SK-N-SH (cell line): ENCODE measurements at regions not wholly inside any gene's neighbourhood (a gene's known extent, or its start where the extent isn't known, plus 50 kb on each side); places are given as distances from the start of the nearest gene placed in this dataset.

Source experiments
- CTCF ChIA-PET: fragments of 300-600, 350-600 bp; formaldehyde crosslinking; extraction: SDS; loops from one replicate; lab custom pipeline; 2021; lab: Yijun Ruan, JAX
- POLR2A ChIA-PET: fragments of 350-600 bp; sonication (Branson Sonifier 250); formaldehyde crosslinking; extraction: SDS; loops from one replicate; lab custom pipeline; 2020; ENCODE audit warnings: antibody characterized with exemption, inconsistent platforms; lab: Yijun Ruan, JAX
- DNase-seq: peaks from one replicate; pipeline ENCODE4 v3.0.0; 2012
- H2AFZ ChIP-seq: fragments of 200-600 bp; sonication (generic); 2 replicates; pipeline ENCODE4 v1.8.1; 2016; ENCODE audit warnings: antibody characterized with exemption, mild to moderate bottlenecking, low read depth
- H3F3A ChIP-seq: fragments of 200-600 bp; sonication (generic); replicated peaks from 2 replicates; pipeline ENCODE3; 2016; ENCODE audit warnings: antibody characterized with exemption, mild to moderate bottlenecking; ENCODE audit not compliant: insufficient read depth
- H3K27ac ChIP-seq, 2 experiments: fragments of 200-500 bp in 1 of 2; fragments of 200-600 bp in 1 of 2; sonication (Bioruptor generic) in 1 of 2; sonication (generic), shearing (Covaris generic) in 1 of 2; 2 replicates each; pipeline versions ENCODE4 v1.5.1 to v1.6.1; 2014 to 2016; ENCODE audit warnings: low read depth in 2 of 2, inconsistent platforms in 1 of 2, low read length in 1 of 2, mild to moderate bottlenecking in 1 of 2, mixed read lengths in 1 of 2
- H3K27me3 ChIP-seq: fragments of 200-600 bp; sonication (generic), shearing (Covaris generic); 2 replicates; pipeline ENCODE4 v1.6.1; 2016; ENCODE audit warnings: mixed run types; ENCODE audit not compliant: insufficient read depth
- H3K36me3 ChIP-seq, 2 experiments: fragments of 200-500 bp in 1 of 2; fragments of 200-600 bp in 1 of 2; sonication (Bioruptor generic) in 1 of 2; sonication (generic) in 1 of 2; replicated peaks in 1 of 2; 2 replicates each; pipeline versions ENCODE3 to v1.5.1; 2014 to 2016; ENCODE audit warnings: low read length in 1 of 2, mild to moderate bottlenecking in 1 of 2; ENCODE audit not compliant: insufficient read depth in 2 of 2, control insufficient read depth in 1 of 2
- H3K4me1 ChIP-seq, 2 experiments: fragments of 200-500 bp in 1 of 2; fragments of 200-600 bp in 1 of 2; sonication (Bioruptor generic) in 1 of 2; sonication (generic), shearing (Covaris generic) in 1 of 2; 2 replicates each; pipeline versions ENCODE4 v1.5.1 to v1.6.1; 2014 to 2016; ENCODE audit warnings: low read depth in 1 of 2, low read length in 1 of 2, mixed run types in 1 of 2; ENCODE audit not compliant: insufficient read depth in 2 of 2, control insufficient read depth in 1 of 2
- H3K4me2 ChIP-seq: fragments of 200-600 bp; sonication (generic), shearing (Covaris generic); 2 replicates; pipeline ENCODE4 v1.6.1; 2017; ENCODE audit warnings: mixed run types
- H3K4me3 ChIP-seq, 2 experiments: fragments of 200-500 bp in 1 of 2; fragments of 200-600 bp in 1 of 2; sonication (Bioruptor generic) in 1 of 2; sonication (generic), shearing (Covaris generic) in 1 of 2; 2 replicates each; pipeline versions ENCODE4 v1.5.1 to v1.8.1; 2014 to 2016; ENCODE audit warnings: low read depth in 2 of 2, inconsistent platforms in 1 of 2, low read length in 1 of 2, mild to moderate bottlenecking in 1 of 2, mixed read lengths in 1 of 2, moderate library complexity in 1 of 2
- H3K79me2 ChIP-seq: fragments of 200-600 bp; sonication (generic); 2 replicates; pipeline ENCODE4 v1.8.1; 2017; ENCODE audit warnings: mild to moderate bottlenecking; ENCODE audit not compliant: insufficient read depth
- H3K9ac ChIP-seq: fragments of 200-600 bp; sonication (generic); 2 replicates; pipeline ENCODE4 v1.6.1; 2017; ENCODE audit warnings: mixed run types
- H3K9me2 ChIP-seq: fragments of 200-600 bp; sonication (generic); 2 replicates; pipeline ENCODE4 v1.6.1; 2017; ENCODE audit warnings: mixed run types
- H3K9me3 ChIP-seq: fragments of 200-600 bp; sonication (generic); 2 replicates; pipeline ENCODE4 v1.6.1; 2017; ENCODE audit warnings: mixed run types, mild to moderate bottlenecking, moderate library complexity
- H4K20me1 ChIP-seq: fragments of 200-600 bp; sonication (generic); 2 replicates; pipeline ENCODE4 v1.6.1; 2017; ENCODE audit warnings: mild to moderate bottlenecking, mixed run types; ENCODE audit not compliant: insufficient read depth
- ELF1 ChIP-seq: IDR thresholded peaks from 2 replicates; pipeline ENCODE4 v1.4.0; 2012
- EP300 ChIP-seq, 2 experiments: IDR thresholded peaks; 2 replicates each; pipeline versions ENCODE4 v1.4.0 to v1.6.1; 2012; ENCODE audit warnings: borderline replicate concordance in 1 of 2, low read depth in 1 of 2, low read length in 1 of 2
- FOXM1 ChIP-seq: IDR thresholded peaks from 2 replicates; pipeline ENCODE4 v1.4.0; 2012; ENCODE audit warnings: low read depth, mild to moderate bottlenecking
- GATA2 ChIP-seq: sonication (generic); formaldehyde crosslinking; IDR thresholded peaks from 2 replicates; pipeline ENCODE4 v1.5.0; 2020; ENCODE audit warnings: mild to moderate bottlenecking, missing genetic modification reagents
- IRF3 ChIP-seq: fragments of 150-350 bp; IDR thresholded peaks from 2 replicates; pipeline ENCODE4 v1.6.1; 2016; ENCODE audit warnings: mild to moderate bottlenecking, low read depth, low read length
- JUND ChIP-seq: IDR thresholded peaks from 2 replicates; pipeline ENCODE4 v1.4.0; 2012
- MAX ChIP-seq: IDR thresholded peaks from 2 replicates; pipeline ENCODE4 v1.4.0; 2012; ENCODE audit warnings: low read depth
- NRF1 ChIP-seq: IDR thresholded peaks from 2 replicates; pipeline ENCODE4 v1.6.1; 2012; ENCODE audit warnings: low read depth, mild to moderate bottlenecking, low read length
- PBX3 ChIP-seq: IDR thresholded peaks from 2 replicates; pipeline ENCODE4; 2012
- RCOR1 ChIP-seq: fragments of 150-350 bp; IDR thresholded peaks from 2 replicates; pipeline ENCODE4 v1.6.1; 2017; ENCODE audit warnings: antibody characterized with exemption, low read length
- REST ChIP-seq: IDR thresholded peaks from 2 replicates; pipeline ENCODE4 v1.6.1; 2012; ENCODE audit warnings: mild to moderate bottlenecking, low read depth, low read length, moderate library complexity
- RFX5 ChIP-seq: IDR thresholded peaks from 2 replicates; pipeline ENCODE4 v1.6.1; 2012; ENCODE audit warnings: mild to moderate bottlenecking, improper control_type of control experiment, low read length
- RXRA ChIP-seq: IDR thresholded peaks from 2 replicates; pipeline ENCODE4 v1.4.0; 2012; ENCODE audit warnings: low read depth, mild to moderate bottlenecking, borderline replicate concordance
- SIN3A ChIP-seq: IDR thresholded peaks from 2 replicates; pipeline ENCODE4 v1.6.1; 2012; ENCODE audit warnings: low read depth, mild to moderate bottlenecking, low read length, moderate library complexity, borderline replicate concordance
- SMC3 ChIP-seq: IDR thresholded peaks from 2 replicates; pipeline ENCODE4 v1.6.1; 2012; ENCODE audit warnings: low read depth, low read length, improper control_type of control experiment
- TAF1 ChIP-seq: IDR thresholded peaks from 2 replicates; pipeline ENCODE4 v1.6.1; 2012; ENCODE audit warnings: low read depth, mild to moderate bottlenecking, low read length, moderate library complexity, borderline replicate concordance
- YY1 ChIP-seq: IDR thresholded peaks from 2 replicates; pipeline ENCODE4 v1.4.0; 2012; ENCODE audit warnings: low read depth, mild to moderate bottlenecking
- ZBTB33 ChIP-seq: IDR thresholded peaks from 2 replicates; pipeline ENCODE4 v1.4.0; 2012; ENCODE audit warnings: low read depth, borderline replicate concordance
- whole genome bisulfite sequencing: methylation state at CpG from one replicate; pipeline ENCODE4 v1.1.6; 2017; ENCODE audit warnings: low lambda C conversion rate; 5-methylcytosine and 5-hydroxymethylcytosine counted together

GRCh38 chr6:9131201-9131600 lies 695.9 kb upstream of the SLC35B3 start:
- Histone ChIP-seq H3K36me3 (no peaks in the 10 kb centered on the region), H3K9ac (no peak overlapping the region), H3K4me1 (no peaks in the 10 kb centered on the region), H4K20me1 (no peaks in the 10 kb centered on the region), H3K4me3 (no peak overlapping the region), H3F3A (peaks cover 8% of the 10 kb centered on the region), H3K27ac (no peak overlapping the region), H3K27me3 (no peaks in the 10 kb centered on the region), H2AFZ (no peak overlapping the region), H3K79me2 (no peaks in the 10 kb centered on the region)
- CTCF ChIA-PET: no interaction called here
- DNase-seq: no peak
- POLR2A ChIA-PET: no interaction called here
- WGBS: 33% methylated on average over 3 of the region's 3 CpGs
- TF ChIP-seq IRF3 (no peak), ZBTB33 (no peak), GATA2 (no peak), YY1 (no peak), PBX3 (no peak), MAX (no peak), RXRA (no peak), SIN3A (no peak), SMC3 (no peak), JUND (no peak), ELF1 (no peak), FOXM1 (no peak), NRF1 (no peak), RFX5 (no peak), TAF1 (no peak), REST (no peak), RCOR1 (no peak), EP300 (IDR thresholded peaks at IDR 0.05; ENCODE audit: borderline replicate concordance in 1 of 2, low read depth in 1 of 2, low read length in 1 of 2) (no peak)
- TF ChIP-seq, all 33 proteins: peak for 0
- Histone ChIP-seq H3K9me2 (no peaks in the 10 kb centered on the region), H3K9me3 (no peaks in the 10 kb centered on the region), H3K4me2 (no peak overlapping the region)
